ENCODE measurements at regions not wholly inside any gene's neighbourhood (a gene's known extent, or its start where the extent isn't known, plus 50 kb on each side); places are given as distances from the start of the nearest gene placed in this dataset.

GRCh38 chr1:112794654-112795239 lies 79.6 kb upstream of the PPM1J start:
- H3K23ac ChIP-seq (ENCODE audit: low read depth, low read length), result no peak overlapping the region
- H3K27ac ChIP-seq (ENCODE audit: insufficient read depth, low read length), result no peak overlapping the region
- DNase-seq (no peak), ATAC-seq (ENCODE audit: low read depth) (no peak)
- intact Hi-C loops (cut with micrococcal nuclease), result no loop called here
- ChIA-PET POLR2A (ENCODE audit: unreplicated experiment) (no interaction called here), CTCF (no interaction called here)
- no peak overlapping the region for H2BK120ac ChIP-seq (ENCODE audit: low read depth, low read length)
- no peak overlapping the region for H4K5ac ChIP-seq (ENCODE audit: low read depth, low read length)
- no peak overlapping the region for H2BK15ac ChIP-seq (ENCODE audit: low read depth, low read length)
- dilution Hi-C loops (cut with HindIII; ENCODE audit: low sequenced_read_pairs, unreplicated experiment), result no loop called here
- no peak overlapping the region for H4K8ac ChIP-seq (ENCODE audit: low read depth in 2 of 2, low read length in 2 of 2)
- no peak overlapping the region for H2AK9ac ChIP-seq (replicated peaks; ENCODE audit: low read depth, low read length, poor library complexity)
- H3K9me3 ChIP-seq (ENCODE audit: control insufficient read depth, insufficient read depth, low read length), result no peaks in the 10 kb centered on the region
- no peak overlapping the region for H2BK5ac ChIP-seq (ENCODE audit: low read depth, low read length, poor library complexity, severe bottlenecking)
- H3K18ac ChIP-seq (ENCODE audit: low read depth, low read length), result no peak overlapping the region
- no TSS peak for BruUV-seq (replicated peaks)
- in situ Hi-C loops (cut with MboI; ENCODE audit: low sequenced_read_pairs), result no loop called here
- no peaks in the 10 kb centered on the region for H4K20me1 ChIP-seq (ENCODE audit: insufficient read depth, low read length)
- no peak overlapping the region for H3K4me2 ChIP-seq (ENCODE audit: low read depth, low read length)
- H3K27me3 ChIP-seq (ENCODE audit: control insufficient read depth, insufficient read depth, low read length), result peaks cover 2% of the 10 kb centered on the region
- no CpG with 5 or more reads among the region's 4 CpGs for WGBS, 2 experiments (ENCODE audit: extremely low coverage in 2 of 2, insufficient read length in 1 of 2)
- no peak overlapping the region for H2BK20ac ChIP-seq (ENCODE audit: low read depth, low read length)
- H3K4me1 ChIP-seq (ENCODE audit: control insufficient read depth, insufficient read depth, low read length), result no peaks in the 10 kb centered on the region
- no peak for TF ChIP-seq MAFK (IDR thresholded peaks at IDR 0.05; ENCODE audit: low read depth, low read length)
- TF ChIP-seq, protein P1, sequence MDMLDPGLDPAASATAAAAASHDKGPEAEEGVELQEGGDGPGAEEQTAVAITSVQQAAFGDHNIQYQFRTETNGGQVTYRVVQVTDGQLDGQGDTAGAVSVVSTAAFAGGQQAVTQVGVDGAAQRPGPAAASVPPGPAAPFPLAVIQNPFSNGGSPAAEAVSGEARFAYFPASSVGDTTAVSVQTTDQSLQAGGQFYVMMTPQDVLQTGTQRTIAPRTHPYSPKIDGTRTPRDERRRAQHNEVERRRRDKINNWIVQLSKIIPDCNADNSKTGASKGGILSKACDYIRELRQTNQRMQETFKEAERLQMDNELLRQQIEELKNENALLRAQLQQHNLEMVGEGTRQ (IDR thresholded peaks at IDR 0.05; ENCODE audit: low read depth, low read length), result no peak
- no peak for TF ChIP-seq RFX5 (IDR thresholded peaks at IDR 0.05; ENCODE audit: low read depth, low read length)
- TF ChIP-seq SMC3 (IDR thresholded peaks at IDR 0.05; ENCODE audit: low read depth, low read length), result no peak
- no peak for TF ChIP-seq MAZ (IDR thresholded peaks at IDR 0.05; ENCODE audit: borderline replicate concordance, low read depth, low read length)
- no peak for TF ChIP-seq BHLHE40 (IDR thresholded peaks at IDR 0.05; ENCODE audit: low read depth, low read length)
- TF ChIP-seq FOS (IDR thresholded peaks at IDR 0.05; ENCODE audit: low read depth, low read length), result no peak
- no peak for TF ChIP-seq CEBPB (IDR thresholded peaks at IDR 0.05; ENCODE audit: low read depth, low read length)
- no peak for TF ChIP-seq NFE2L2 (IDR thresholded peaks at IDR 0.05; ENCODE audit: low read depth, low read length)
- no peak for TF ChIP-seq MXI1 (IDR thresholded peaks at IDR 0.05; ENCODE audit: borderline replicate concordance, low read depth, low read length)
- TF ChIP-seq, protein P2, sequence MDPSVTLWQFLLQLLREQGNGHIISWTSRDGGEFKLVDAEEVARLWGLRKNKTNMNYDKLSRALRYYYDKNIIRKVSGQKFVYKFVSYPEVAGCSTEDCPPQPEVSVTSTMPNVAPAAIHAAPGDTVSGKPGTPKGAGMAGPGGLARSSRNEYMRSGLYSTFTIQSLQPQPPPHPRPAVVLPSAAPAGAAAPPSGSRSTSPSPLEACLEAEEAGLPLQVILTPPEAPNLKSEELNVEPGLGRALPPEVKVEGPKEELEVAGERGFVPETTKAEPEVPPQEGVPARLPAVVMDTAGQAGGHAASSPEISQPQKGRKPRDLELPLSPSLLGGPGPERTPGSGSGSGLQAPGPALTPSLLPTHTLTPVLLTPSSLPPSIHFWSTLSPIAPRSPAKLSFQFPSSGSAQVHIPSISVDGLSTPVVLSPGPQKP (IDR thresholded peaks at IDR 0.05; ENCODE audit: borderline replicate concordance, low read depth, low read length), result no peak
- no peak for TF ChIP-seq CTCF (conservative IDR thresholded peaks at IDR 0.05; ENCODE audit: low read depth, low read length)
- TF ChIP-seq POLR2A (IDR thresholded peaks at IDR 0.05; ENCODE audit: low read depth, low read length), result no peak
- no peak for TF ChIP-seq CHD1 (IDR thresholded peaks at IDR 0.05; ENCODE audit: low read depth, low read length)
- TF ChIP-seq RAD21 (IDR thresholded peaks at IDR 0.05; ENCODE audit: low read length), result no peak
- no peak for TF ChIP-seq RCOR1 (IDR thresholded peaks at IDR 0.05; ENCODE audit: insufficient replicate concordance, low read length)
- no peak overlapping the region for H3K4me3 ChIP-seq (ENCODE audit: insufficient read depth, low read depth, low read length)
- no peaks in the 10 kb centered on the region for H3K79me1 ChIP-seq (ENCODE audit: low read depth in 1 of 2, low read length in 2 of 2)
- H4K91ac ChIP-seq (ENCODE audit: insufficient read depth, low read depth, low read length), result no peak overlapping the region
- H2AFZ ChIP-seq (replicated peaks; ENCODE audit: low read length, poor library complexity), result no peak overlapping the region
- H3K4ac ChIP-seq (ENCODE audit: low read depth, low read length), result no peak overlapping the region
- no peak overlapping the region for H3K14ac ChIP-seq (replicated peaks; ENCODE audit: low read depth, low read length)
- H3K56ac ChIP-seq (ENCODE audit: extremely low read depth, insufficient read depth, low read length), result no peak overlapping the region
- H3K9me1 ChIP-seq (ENCODE audit: insufficient read depth, low read length), result no peaks in the 10 kb centered on the region
- no peak overlapping the region for H2AK5ac ChIP-seq (ENCODE audit: low read depth, low read length)
- H3K9ac ChIP-seq (ENCODE audit: low read depth, low read length), result no peak overlapping the region
- H3K36me3 ChIP-seq (ENCODE audit: control insufficient read depth, insufficient read depth, low read length), result no peaks in the 10 kb centered on the region

Measured in IMR-90 (cell line).